HUES64 (cell line): ENCODE measurements at regions not wholly inside any gene's neighbourhood (a gene's known extent, or its start where the extent isn't known, plus 50 kb on each side); places are given as distances from the start of the nearest gene placed in this dataset.

Experiments used
- H3K27ac ChIP-seq: 2 replicates; pipeline ENCODE4 v1.7.0; 2013; ENCODE audit warnings: low read depth, low read length, inconsistent platforms
- H3K27me3 ChIP-seq: 2 replicates; pipeline ENCODE4 v1.6.1; 2013; ENCODE audit warnings: mild to moderate bottlenecking, low read length; ENCODE audit not compliant: insufficient read depth
- H3K36me3 ChIP-seq: 2 replicates; pipeline ENCODE4 v1.6.1; 2013; ENCODE audit warnings: mild to moderate bottlenecking, low read length; ENCODE audit not compliant: insufficient read depth
- H3K4me1 ChIP-seq: 2 replicates; pipeline ENCODE4 v1.6.1; 2013; ENCODE audit warnings: mild to moderate bottlenecking, low read length, moderate library complexity; ENCODE audit not compliant: insufficient read depth
- H3K4me3 ChIP-seq: 2 replicates; pipeline ENCODE4 v1.5.1; 2013; ENCODE audit warnings: mild to moderate bottlenecking, low read length, moderate library complexity
- H3K9ac ChIP-seq: 2 replicates; pipeline ENCODE4 v1.6.1; 2013; ENCODE audit warnings: mild to moderate bottlenecking, low read depth, low read length
- H3K9me3 ChIP-seq: 2 replicates; pipeline ENCODE4 v1.6.1; 2013; ENCODE audit warnings: low read depth, low read length; ENCODE audit not compliant: insufficient read depth
- WGBS: fragments of 150-250, 120-280 bp; methylation state at CpG from one replicate; pipeline ENCODE4 v1.1.7; 2013; ENCODE audit warnings: missing lambda C conversion rate; 5-methylcytosine and 5-hydroxymethylcytosine counted together

DNA sequence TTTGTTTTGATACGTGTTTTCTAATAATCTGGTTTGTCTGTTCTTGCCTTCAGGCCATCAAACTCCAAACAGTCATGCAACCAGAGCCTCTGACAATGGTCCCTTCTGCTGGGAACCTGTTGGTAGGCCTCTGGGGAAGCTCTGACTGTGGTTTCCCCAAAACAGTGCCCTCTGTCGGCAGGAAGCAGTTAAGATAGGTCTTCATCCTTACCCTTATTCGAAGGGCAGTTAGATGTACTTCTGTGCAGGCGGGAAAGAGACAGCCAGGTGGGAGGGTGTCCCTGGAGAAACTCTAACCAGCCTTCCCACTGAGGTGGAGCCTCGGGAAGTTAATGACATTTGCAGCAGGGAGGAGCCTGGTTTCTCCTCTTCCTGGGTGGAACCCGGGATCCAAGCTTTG is 81.6 kb upstream of the CHMP2B start:
- 78% methylated on average over 6 of the region's 6 CpGs for WGBS
- Histone ChIP-seq H3K4me3 (no peak overlapping the region), H3K4me1 (no peaks in the 10 kb centered on the region), H3K27me3 (no peaks in the 10 kb centered on the region), H3K27ac (no peak overlapping the region), H3K9ac (no peak overlapping the region), H3K36me3 (no peaks in the 10 kb centered on the region), H3K9me3 (peaks cover 25% of the 10 kb centered on the region)

- H3K9ac ChIP-seq = no peak overlapping the region
- WGBS = 94% methylated on average over 1 of the region's 2 CpGs
- no peaks in the 10 kb centered on the region for H3K4me1 ChIP-seq
- peaks cover 15% of the 10 kb centered on the region for H3K9me3 ChIP-seq
- H3K27me3 ChIP-seq = no peaks in the 10 kb centered on the region
- H3K36me3 ChIP-seq = no peaks in the 10 kb centered on the region
- H3K4me3 ChIP-seq = no peak overlapping the region
- H3K27ac ChIP-seq = no peak overlapping the region
Measured at GRCh38 chr3:87136066-87136596, 91.0 kb upstream of the CHMP2B start.

DNA sequence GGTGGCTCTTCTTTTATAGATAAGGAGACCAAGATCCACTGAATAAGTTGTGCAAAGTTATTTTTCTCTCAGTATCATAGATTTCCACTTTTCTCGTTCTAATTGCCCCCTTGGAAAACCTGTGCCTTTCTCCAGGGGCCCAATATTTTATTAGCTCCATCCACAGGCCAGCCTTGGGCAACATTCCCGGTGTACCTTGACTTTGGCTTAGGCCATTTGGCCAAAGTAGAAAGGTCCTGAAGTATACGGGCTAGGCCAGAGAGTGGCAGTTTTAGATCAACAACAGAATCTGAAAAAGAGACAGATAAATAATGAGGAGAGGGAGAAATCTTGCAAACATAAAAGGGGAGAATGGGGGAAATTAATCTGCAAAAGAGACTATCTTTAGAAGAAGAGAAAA is 91.7 kb upstream of the CHMP2B start:
- 92% methylated on average over 3 of the region's 3 CpGs for whole genome bisulfite sequencing

GRCh38 chr3:87132801-87133200 is 94.3 kb upstream of the CHMP2B start:
- no peak overlapping the region for H3K9ac ChIP-seq

More for the DNA sequence above, 91.7 kb upstream of the CHMP2B start:
- Histone ChIP-seq H3K36me3 (no peaks in the 10 kb centered on the region), H3K27me3 (no peaks in the 10 kb centered on the region), H3K4me3 (no peak overlapping the region), H3K4me1 (no peaks in the 10 kb centered on the region), H3K9me3 (peaks cover 8% of the 10 kb centered on the region), H3K9ac (no peak overlapping the region), H3K27ac (no peak overlapping the region)

GRCh38 chr3:87128006-87128405 is 99.1 kb upstream of the CHMP2B start:
- H3K36me3 ChIP-seq = no peaks in the 10 kb centered on the region
- 94% methylated on average over 2 of the region's 2 CpGs for WGBS
- H3K27ac ChIP-seq = no peak overlapping the region
- H3K4me3 ChIP-seq = no peak overlapping the region
- no peak overlapping the region for H3K9ac ChIP-seq
- no peaks in the 10 kb centered on the region for H3K4me1 ChIP-seq
- H3K9me3 ChIP-seq = no peaks in the 10 kb centered on the region
- no peaks in the 10 kb centered on the region for H3K27me3 ChIP-seq

More at GRCh38 chr3:87132801-87133200, 94.3 kb upstream of the CHMP2B start:
- no peaks in the 10 kb centered on the region for H3K36me3 ChIP-seq
- no peak overlapping the region for H3K27ac ChIP-seq
- H3K9me3 ChIP-seq = no peaks in the 10 kb centered on the region
- 97% methylated on average over 2 of the region's 2 CpGs for WGBS
- no peaks in the 10 kb centered on the region for H3K27me3 ChIP-seq
- no peaks in the 10 kb centered on the region for H3K4me1 ChIP-seq
- no peak overlapping the region for H3K4me3 ChIP-seq

- Histone ChIP-seq H3K36me3 (no peaks in the 10 kb centered on the region), H3K27ac (no peak overlapping the region), H3K9ac (no peak overlapping the region), H3K9me3 (no peaks in the 10 kb centered on the region), H3K4me1 (no peaks in the 10 kb centered on the region), H3K27me3 (no peaks in the 10 kb centered on the region), H3K4me3 (no peak overlapping the region)
- WGBS = 95% methylated on average over 6 of the region's 6 CpGs
Measured at GRCh38 chr3:87127281-87127680, 99.8 kb upstream of the CHMP2B start.

DNA sequence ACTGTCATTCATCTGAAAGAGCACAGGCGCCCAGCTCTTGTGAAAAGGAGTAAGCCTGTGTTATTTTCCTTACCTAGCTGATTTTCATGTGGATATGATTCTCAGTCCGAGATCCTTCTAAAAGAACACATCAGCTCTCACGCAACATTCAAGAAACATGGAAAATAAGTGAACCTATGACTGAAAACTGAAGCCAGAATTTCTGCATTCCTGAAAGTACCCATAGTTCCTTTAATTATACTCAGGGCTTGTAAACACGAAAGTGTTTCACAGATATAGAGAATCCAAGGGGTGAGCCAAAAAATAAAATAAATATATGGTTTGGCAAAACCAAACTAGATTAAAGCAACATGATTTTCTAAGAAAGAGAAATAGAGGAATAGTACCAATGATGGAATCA is 100.8 kb upstream of the CHMP2B start:
- 98% methylated on average over 4 of the region's 4 CpGs for WGBS
- H3K27me3 ChIP-seq = no peaks in the 10 kb centered on the region

DNA sequence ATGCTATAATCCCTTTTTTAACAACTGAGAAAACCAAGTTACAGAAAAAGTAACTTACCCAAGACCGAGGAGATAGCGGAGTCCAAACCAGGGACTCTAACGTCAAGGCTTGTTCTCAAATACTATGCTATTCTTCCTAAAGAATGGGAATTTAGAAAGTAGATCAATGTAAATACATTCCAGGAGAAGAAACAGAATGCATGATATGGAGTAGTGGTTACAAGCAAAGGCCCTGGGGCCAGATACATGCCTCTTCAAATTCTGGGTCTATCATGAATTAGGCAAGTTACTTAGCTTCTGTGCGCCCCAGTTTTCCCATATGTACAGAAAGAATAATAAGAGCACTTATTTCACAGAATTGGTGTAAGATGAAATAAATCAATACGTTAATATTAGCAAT is 102.0 kb upstream of the CHMP2B start:
- no peak overlapping the region for H3K27ac ChIP-seq
- WGBS = 100% methylated on average over 4 of the region's 5 CpGs
- no peak overlapping the region for H3K4me3 ChIP-seq
- no peaks in the 10 kb centered on the region for H3K9me3 ChIP-seq
- peaks cover 9% of the 10 kb centered on the region; the same call in 1 of the 2 replicates for H3K4me1 ChIP-seq
- H3K36me3 ChIP-seq = no peaks in the 10 kb centered on the region
- no peaks in the 10 kb centered on the region for H3K27me3 ChIP-seq
- no peak overlapping the region for H3K9ac ChIP-seq

More for the DNA sequence above, 100.8 kb upstream of the CHMP2B start:
- Histone ChIP-seq H3K4me3 (no peak overlapping the region), H3K27ac (no peak overlapping the region), H3K9ac (no peak overlapping the region), H3K4me1 (0 out of 2 replicates have a peak, but pooled peaks cover under 1% of the 10 kb centered on the region), H3K9me3 (no peaks in the 10 kb centered on the region), H3K36me3 (no peaks in the 10 kb centered on the region)

DNA sequence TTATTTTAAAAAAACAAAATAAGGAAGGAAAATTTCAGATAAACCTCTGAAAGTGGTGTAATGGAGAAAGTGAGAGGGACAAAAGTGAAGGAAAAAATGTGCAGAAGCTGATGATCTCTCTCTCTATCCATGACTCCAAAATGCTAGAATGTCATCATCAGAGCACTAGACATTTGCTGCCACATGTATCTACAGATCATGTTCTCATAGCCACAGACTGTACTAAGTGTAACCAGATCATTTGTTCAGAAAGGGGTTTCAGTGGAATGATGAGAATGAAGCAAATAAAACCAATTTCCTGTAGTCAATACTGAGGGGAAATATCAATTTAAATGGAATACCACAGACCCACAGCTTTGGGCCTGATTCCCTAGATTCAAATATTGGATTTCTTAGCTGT is 104.3 kb upstream of the CHMP2B start:
- H3K27me3 ChIP-seq = no peaks in the 10 kb centered on the region
- H3K36me3 ChIP-seq = no peaks in the 10 kb centered on the region
- H3K4me3 ChIP-seq = no peak overlapping the region
- H3K27ac ChIP-seq = no peak overlapping the region
- no peaks in the 10 kb centered on the region for H3K9me3 ChIP-seq
- H3K9ac ChIP-seq = no peak overlapping the region
- peaks cover 9% of the 10 kb centered on the region; the same call in 1 of the 2 replicates for H3K4me1 ChIP-seq

GRCh38 chr3:87121856-87122255 is 105.3 kb upstream of the CHMP2B start:
- H3K36me3 ChIP-seq = no peaks in the 10 kb centered on the region
- H3K27ac ChIP-seq = no peak overlapping the region
- no peak overlapping the region for H3K9ac ChIP-seq
- H3K4me3 ChIP-seq = no peak overlapping the region
- no peaks in the 10 kb centered on the region for H3K9me3 ChIP-seq
- WGBS = 71% methylated on average over 2 of the region's 2 CpGs
- H3K27me3 ChIP-seq = no peaks in the 10 kb centered on the region
- H3K4me1 ChIP-seq = peaks cover 9% of the 10 kb centered on the region; the same call in 1 of the 2 replicates

GRCh38 chr3:87120881-87121280 is 106.2 kb upstream of the CHMP2B start:
- 88% methylated on average over 2 of the region's 2 CpGs for WGBS
- H3K27ac ChIP-seq = no peak overlapping the region
- H3K36me3 ChIP-seq = no peaks in the 10 kb centered on the region
- H3K9ac ChIP-seq = no peak overlapping the region
- H3K4me3 ChIP-seq = no peak overlapping the region
- H3K27me3 ChIP-seq = no peaks in the 10 kb centered on the region
- H3K9me3 ChIP-seq = no peaks in the 10 kb centered on the region
- H3K4me1 ChIP-seq = peaks cover 9% of the 10 kb centered on the region; the same call in 1 of the 2 replicates

DNA sequence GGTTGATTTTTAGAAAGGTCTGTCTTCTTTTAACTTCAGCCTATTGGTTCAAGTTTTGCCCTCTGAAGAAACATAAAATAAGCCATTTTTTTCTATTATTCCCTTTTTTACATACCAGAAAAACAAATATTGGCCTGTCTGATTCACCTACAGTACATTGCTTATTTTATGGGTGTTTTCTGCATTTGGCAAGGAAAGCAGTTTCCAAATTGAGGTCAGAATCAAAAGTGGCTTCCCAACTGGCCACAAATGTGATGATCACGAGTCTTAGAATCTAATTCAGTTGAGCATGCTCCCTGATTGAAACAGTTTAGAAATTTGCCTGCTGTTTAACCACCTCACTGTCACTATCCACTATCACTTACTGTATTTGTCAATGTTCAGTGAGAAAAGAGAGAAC is 106.9 kb upstream of the CHMP2B start:
- Histone ChIP-seq H3K27me3 (no peaks in the 10 kb centered on the region), H3K36me3 (no peaks in the 10 kb centered on the region), H3K4me1 (peaks cover 9% of the 10 kb centered on the region; the same call in 1 of the 2 replicates), H3K9me3 (no peaks in the 10 kb centered on the region), H3K4me3 (no peak overlapping the region), H3K27ac (no peak overlapping the region; the same call in 1 of the 2 replicates), H3K9ac (no peak overlapping the region)
- WGBS = 98% methylated on average over 1 of the region's 1 CpG
